Natural killer cell treated with Interleukin-12 subunit alpha and Interleukin-12 subunit beta and Interleukin-15 and Interleukin-18, amount 100 ng/mL, for 72 hours (primary cell): ENCODE measurements at regions not wholly inside any gene's neighbourhood (a gene's known extent, or its start where the extent isn't known, plus 50 kb on each side); places are given as distances from the start of the nearest gene placed in this dataset.
"Not testable (repeated sequence)": the region's sequence is repeated elsewhere in the genome, so short reads cannot be mapped to it uniquely, and the experiment has no call there.

Source experiments
- ATAC-seq, 2 donors: fragments of 150-1000 bp; cut with Tn5 transposase in 1 of 2; sonication (Bioruptor Pico), chemical (Tn5 transposase) in 1 of 2; 2 replicates each; pipeline ENCODE4 v1.10.0; 2021
- DNase-seq: peaks from one replicate; pipeline ENCODE4 v3.0.0; 2022; ENCODE audit warnings: low spot score
- H3K27ac Mint-ChIP-seq, 2 donors: 1 replicate in 1 of 2; 2 replicates in 1 of 2; pipeline ENCODE4 v1.8.0; 2022; ENCODE audit warnings: mixed read lengths in 2 of 2, mild to moderate bottlenecking in 1 of 2, moderate library complexity in 1 of 2
- H3K27me3 Mint-ChIP-seq, 2 donors: 1 replicate in 1 of 2; 2 replicates in 1 of 2; pipeline ENCODE4 v1.8.0; 2022; ENCODE audit warnings: mixed read lengths in 2 of 2
- H3K36me3 Mint-ChIP-seq: one replicate; pipeline ENCODE4 v1.8.0; 2022; ENCODE audit warnings: mixed read lengths
- H3K4me1 Mint-ChIP-seq, 2 donors: 1 replicate in 1 of 2; 2 replicates in 1 of 2; pipeline ENCODE4 v1.8.0; 2022; ENCODE audit warnings: low read depth in 2 of 2, mixed read lengths in 2 of 2, mild to moderate bottlenecking in 1 of 2
- H3K4me3 Mint-ChIP-seq: one replicate; pipeline ENCODE4 v1.8.0; 2022; ENCODE audit warnings: mixed read lengths
- H3K9me3 Mint-ChIP-seq: 2 replicates; pipeline ENCODE4 v1.8.0; 2022; ENCODE audit warnings: mixed read lengths

- peaks cover 32 to 33% of the 10 kb centered on the region in 2 donors for H3K27me3 Mint-ChIP-seq
- not testable (repeated sequence) for ATAC-seq, H3K9me3 Mint-ChIP-seq, H3K4me1 Mint-ChIP-seq, DNase-seq, H3K27ac Mint-ChIP-seq, H3K4me3 Mint-ChIP-seq
- H3K36me3 Mint-ChIP-seq = peaks cover 11% of the 10 kb centered on the region
These were observed 52.9 kb upstream of the CSF1 start for GRCh38 chr1:109857702-109858101.

- not testable (repeated sequence) for ATAC-seq
These were observed 54.7 kb upstream of the CSF1 start for GRCh38 chr1:109855986-109856385.

GRCh38 chr1:109853972-109854371, 56.7 kb upstream of the CSF1 start:
- not testable (repeated sequence) for H3K27ac Mint-ChIP-seq, H3K4me3 Mint-ChIP-seq

More at GRCh38 chr1:109855986-109856385, 54.7 kb upstream of the CSF1 start:
- H3K9me3 Mint-ChIP-seq, H3K4me1 Mint-ChIP-seq, H3K27ac Mint-ChIP-seq, DNase-seq, H3K4me3 Mint-ChIP-seq: not testable (repeated sequence)
- Mint-ChIP-seq H3K27me3 (peaks cover 29 to 33% of the 10 kb centered on the region in 2 donors), H3K36me3 (peaks cover 11% of the 10 kb centered on the region)

DNA sequence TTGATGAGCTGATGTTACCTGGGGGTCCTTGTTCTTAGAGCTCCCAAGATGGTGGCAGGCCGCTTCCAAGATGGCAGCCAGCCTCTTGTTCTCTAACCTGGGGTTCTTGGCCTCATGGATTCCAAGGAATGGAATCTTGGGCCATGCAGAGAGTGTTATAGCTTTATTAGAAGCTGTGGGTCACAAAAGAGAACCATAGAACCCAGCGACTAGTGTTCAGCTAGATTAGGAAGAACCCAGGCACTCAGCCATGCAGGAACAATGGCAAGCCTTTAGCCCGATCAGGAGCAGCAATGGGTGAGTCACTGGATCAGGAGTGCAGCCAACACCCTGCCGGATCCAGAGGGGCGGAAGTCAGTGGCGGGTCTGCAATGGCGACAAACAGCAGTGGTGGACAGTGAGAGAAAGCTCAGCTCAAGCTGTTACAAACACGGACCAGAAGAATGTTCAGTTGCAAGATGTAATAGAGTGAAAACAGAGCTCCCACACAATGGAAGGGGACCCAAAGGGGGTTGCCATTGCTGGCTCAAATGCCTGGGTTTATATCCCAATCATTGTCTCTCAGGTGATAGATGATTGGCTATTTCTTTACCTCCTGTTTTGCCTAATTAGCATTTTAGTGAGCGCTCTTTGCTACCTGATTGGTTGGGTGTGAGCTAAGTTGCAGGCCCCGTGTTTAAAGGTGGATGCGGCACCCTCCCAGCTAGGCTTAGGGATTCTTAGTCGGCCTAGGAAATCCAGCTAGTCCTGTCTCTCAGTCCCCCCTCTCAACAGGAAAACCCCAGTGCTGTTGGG, 58.2 kb upstream of the CSF1 start:
- not testable (repeated sequence) for H3K36me3 Mint-ChIP-seq, DNase-seq, ATAC-seq, H3K9me3 Mint-ChIP-seq, H3K4me3 Mint-ChIP-seq, H3K4me1 Mint-ChIP-seq, H3K27ac Mint-ChIP-seq
- peaks cover 5 to 14% of the 10 kb centered on the region in 2 donors for H3K27me3 Mint-ChIP-seq

More at GRCh38 chr1:109853972-109854371, 56.7 kb upstream of the CSF1 start:
- not testable (repeated sequence) for H3K9me3 Mint-ChIP-seq, H3K4me1 Mint-ChIP-seq, DNase-seq, H3K36me3 Mint-ChIP-seq, ATAC-seq
- H3K27me3 Mint-ChIP-seq = peaks cover 15 to 23% of the 10 kb centered on the region in 2 donors

- Mint-ChIP-seq H3K4me3 (no peak overlapping the region), H3K27me3 (peaks cover 5 to 7% of the 10 kb centered on the region in 2 donors), H3K9me3 (no peaks in the 10 kb centered on the region), H3K4me1 (no peaks in the 10 kb centered on the region), H3K27ac (no peak overlapping the region), H3K36me3 (no peaks in the 10 kb centered on the region)
- ATAC-seq = no peak
- no peak for DNase-seq
These were observed 59.8 kb upstream of the CSF1 start for GRCh38 chr1:109850827-109851226.

GRCh38 chr1:109850194-109850593, 60.5 kb upstream of the CSF1 start:
- ATAC-seq = no peak
- Mint-ChIP-seq H3K27ac (no peak overlapping the region), H3K4me3 (no peak overlapping the region)

GRCh38 chr1:109849655-109850054, 61.0 kb upstream of the CSF1 start:
- ATAC-seq = no peak
- H3K27ac Mint-ChIP-seq = no peak overlapping the region

More at GRCh38 chr1:109850194-109850593, 60.5 kb upstream of the CSF1 start:
- DNase-seq = no peak
- Mint-ChIP-seq H3K27me3 (peaks cover 7% of the 10 kb centered on the region in 2 donors), H3K4me1 (no peaks in the 10 kb centered on the region), H3K36me3 (no peaks in the 10 kb centered on the region), H3K9me3 (no peaks in the 10 kb centered on the region)

GRCh38 chr1:109847251-109847650, 63.4 kb upstream of the CSF1 start:
- Mint-ChIP-seq H3K4me3 (no peak overlapping the region), H3K4me1 (no peaks in the 10 kb centered on the region), H3K27ac (no peak overlapping the region), H3K27me3 (peaks cover 11 to 12% of the 10 kb centered on the region in 2 donors), H3K9me3 (no peaks in the 10 kb centered on the region), H3K36me3 (no peaks in the 10 kb centered on the region)
- ATAC-seq (no peak), DNase-seq (no peak)

More at GRCh38 chr1:109849655-109850054, 61.0 kb upstream of the CSF1 start:
- DNase-seq = no peak
- Mint-ChIP-seq H3K27me3 (peaks cover 8 to 10% of the 10 kb centered on the region in 2 donors), H3K9me3 (no peaks in the 10 kb centered on the region), H3K4me1 (no peaks in the 10 kb centered on the region), H3K36me3 (no peaks in the 10 kb centered on the region), H3K4me3 (no peak overlapping the region)

GRCh38 chr1:109846846-109847245, 63.8 kb upstream of the CSF1 start:
- Mint-ChIP-seq H3K4me3 (no peak overlapping the region), H3K27ac (no peak overlapping the region), H3K9me3 (no peaks in the 10 kb centered on the region), H3K27me3 (peaks cover 11 to 12% of the 10 kb centered on the region in 2 donors), H3K4me1 (no peaks in the 10 kb centered on the region), H3K36me3 (no peaks in the 10 kb centered on the region)
- ATAC-seq (no peak), DNase-seq (no peak)

DNA sequence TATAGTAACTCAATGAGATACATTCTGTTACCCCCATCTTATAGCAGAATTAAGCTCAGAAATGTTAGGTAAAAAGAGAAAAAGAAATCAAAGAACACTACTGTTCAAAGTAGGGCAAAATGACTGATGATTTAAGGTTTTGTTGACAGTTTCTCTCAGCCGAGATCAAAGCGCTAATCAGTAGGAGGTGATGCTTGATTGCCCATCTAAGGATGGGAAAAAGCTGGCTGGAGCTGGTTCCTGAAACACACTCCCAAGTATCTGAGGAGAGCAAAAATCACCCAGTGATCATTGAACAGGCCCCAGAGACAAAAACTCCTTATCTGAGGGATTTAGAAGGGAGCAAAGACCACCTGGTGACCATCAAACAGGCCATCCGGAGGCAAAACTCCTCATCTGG, 64.5 kb upstream of the CSF1 start:
- Mint-ChIP-seq H3K4me3 (no peak overlapping the region), H3K36me3 (no peaks in the 10 kb centered on the region), H3K9me3 (no peaks in the 10 kb centered on the region), H3K27me3 (peaks cover 11 to 12% of the 10 kb centered on the region in 2 donors), H3K27ac (no peak overlapping the region), H3K4me1 (no peaks in the 10 kb centered on the region)
- no peak for DNase-seq
- no peak for ATAC-seq

DNA sequence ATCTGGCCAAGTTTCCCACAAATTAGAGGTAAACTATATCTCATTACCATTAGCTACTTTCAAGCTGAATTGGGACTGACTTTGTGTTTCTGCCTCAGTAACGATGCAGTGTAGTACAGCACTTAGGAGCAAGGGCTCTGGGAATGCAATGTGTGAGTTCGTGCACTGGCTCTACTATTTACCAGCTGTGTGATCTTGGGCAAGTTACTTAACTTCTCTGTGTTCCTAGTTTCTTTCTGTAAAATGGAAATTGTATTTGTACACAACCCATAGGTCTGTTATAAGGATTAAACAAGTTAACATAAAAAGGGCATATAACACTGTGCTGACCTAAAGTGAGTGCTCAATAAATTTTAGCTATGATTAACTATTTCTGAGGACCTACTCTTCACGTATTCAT, 65.0 kb upstream of the CSF1 start:
- ATAC-seq = no peak
- Mint-ChIP-seq H3K27ac (no peak overlapping the region), H3K9me3 (no peaks in the 10 kb centered on the region), H3K36me3 (no peaks in the 10 kb centered on the region), H3K4me1 (no peaks in the 10 kb centered on the region), H3K27me3 (peaks cover 12% of the 10 kb centered on the region in 2 donors), H3K4me3 (no peak overlapping the region)
- no peak for DNase-seq

GRCh38 chr1:109844609-109845008, 66.0 kb upstream of the CSF1 start:
- Mint-ChIP-seq H3K27me3 (peaks cover 10 to 12% of the 10 kb centered on the region in 2 donors), H3K4me1 (no peaks in the 10 kb centered on the region), H3K27ac (no peak overlapping the region), H3K36me3 (no peaks in the 10 kb centered on the region), H3K9me3 (no peaks in the 10 kb centered on the region), H3K4me3 (no peak overlapping the region)
- no peak for DNase-seq
- no peak for ATAC-seq

- Mint-ChIP-seq H3K36me3 (peaks cover 6% of the 10 kb centered on the region), H3K9me3 (no peaks in the 10 kb centered on the region), H3K27me3 (peaks cover 12 to 19% of the 10 kb centered on the region in 2 donors), H3K4me1 (no peaks in the 10 kb centered on the region), H3K4me3 (no peak overlapping the region), H3K27ac (no peak overlapping the region)
- DNase-seq (no peak), ATAC-seq (no peak)
These were observed 70.5 kb upstream of the CSF1 start for GRCh38 chr1:109840011-109840629.

DNA sequence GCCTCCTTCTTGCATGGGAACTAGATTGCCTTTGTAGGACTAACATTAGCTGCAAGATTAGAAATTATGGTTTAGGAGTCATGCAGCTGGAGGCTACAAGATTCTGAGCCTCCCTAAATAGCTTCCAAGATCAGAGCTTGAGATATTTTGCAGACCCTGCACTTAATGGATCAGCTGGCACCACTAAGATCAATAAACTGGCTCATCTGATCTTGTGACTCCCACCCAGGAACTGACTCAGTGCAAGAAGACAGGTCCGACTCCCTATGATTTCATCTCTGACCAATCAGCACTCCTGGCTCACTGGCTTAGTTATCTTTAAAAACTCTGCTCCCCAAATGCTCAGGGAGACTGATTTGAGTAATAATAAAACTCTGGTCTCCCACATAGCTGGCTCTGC, 71.4 kb upstream of the CSF1 start:
- not testable (repeated sequence) for H3K36me3 Mint-ChIP-seq, ATAC-seq, H3K4me1 Mint-ChIP-seq, H3K9me3 Mint-ChIP-seq, DNase-seq, H3K4me3 Mint-ChIP-seq, H3K27ac Mint-ChIP-seq
- H3K27me3 Mint-ChIP-seq = peaks cover 11 to 14% of the 10 kb centered on the region in 2 donors
